HG03064 (cell line): ENCODE measurements at regions not wholly inside any gene's neighbourhood (a gene's known extent, or its start where the extent isn't known, plus 50 kb on each side); places are given as distances from the start of the nearest gene placed in this dataset.
"Not testable (repeated sequence)": the region's sequence is repeated elsewhere in the genome, so short reads cannot be mapped to it uniquely, and the experiment has no call there.

Source experiments
- ATAC-seq: cut with Tn5 transposase; IDR thresholded peaks from one replicate; pipeline ENCODE4 v1.9.1; 2021; ENCODE audit warnings: low read depth; ENCODE audit not compliant: unreplicated experiment

- no peak for ATAC-seq
Observed at GRCh38 chr12:107605293-107605692, 80.3 kb upstream of the PWP1 start.

DNA sequence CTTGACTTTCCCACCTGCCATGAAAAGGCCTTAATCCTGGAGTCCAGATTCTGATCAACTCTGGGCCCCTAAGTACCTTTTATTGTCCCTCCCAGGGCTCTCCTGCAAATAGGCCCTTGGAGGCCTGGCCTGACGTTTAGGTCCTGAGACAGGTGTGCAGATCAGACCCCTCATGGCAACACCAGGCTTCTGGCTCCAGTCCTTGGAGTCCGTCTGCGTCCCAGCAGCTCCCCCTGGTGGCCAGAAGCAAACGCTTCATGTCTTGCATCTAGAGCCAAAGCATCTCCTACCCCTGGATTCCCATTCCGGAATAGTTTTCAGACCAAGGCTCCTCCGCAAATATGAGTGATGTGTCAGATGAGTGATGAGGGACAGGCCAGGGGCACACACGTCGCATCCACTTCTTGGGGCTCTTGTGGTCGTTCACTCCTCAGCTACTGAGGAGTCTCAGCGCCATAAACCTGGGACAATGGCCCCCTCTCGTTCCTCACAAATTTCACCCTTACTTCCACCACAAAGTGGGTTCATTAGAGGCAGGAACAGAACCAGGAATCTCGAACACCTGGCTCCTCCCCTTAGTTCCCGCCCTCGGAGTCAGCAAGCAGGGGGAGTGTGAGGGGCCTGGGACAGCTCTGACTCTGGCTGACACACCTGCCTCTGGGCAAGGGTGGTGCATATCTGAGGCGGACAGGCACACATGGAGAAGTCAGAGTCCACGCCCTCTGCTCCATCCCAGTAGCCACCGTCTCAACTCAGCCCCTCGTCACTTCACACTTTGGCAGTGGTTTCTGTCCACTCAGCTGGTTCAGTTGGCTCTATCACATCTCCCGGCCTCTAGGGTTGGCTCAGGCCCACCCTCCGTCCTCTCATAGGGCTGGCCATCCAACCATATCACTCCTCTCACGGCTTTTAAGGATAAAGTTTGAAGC, 77.9 kb upstream of the PWP1 start:
- no peak for ATAC-seq

DNA sequence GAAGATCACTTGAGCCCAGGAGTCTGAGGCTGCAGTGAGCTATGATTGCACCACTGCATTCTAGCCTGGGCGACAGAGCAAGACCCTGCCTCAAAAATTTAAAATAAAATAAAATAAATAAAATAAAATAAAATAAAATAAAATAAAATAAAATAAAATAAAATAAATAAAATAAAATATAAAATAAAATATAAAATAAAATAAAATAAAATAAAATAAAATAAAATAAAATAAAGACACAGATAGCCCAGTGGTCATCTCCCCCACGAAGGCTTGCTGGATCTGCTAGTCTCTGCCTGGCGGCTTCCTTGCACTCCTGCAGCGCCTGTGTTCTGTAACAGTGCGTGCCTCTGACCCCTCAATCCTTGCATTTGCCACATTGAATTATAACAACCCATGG, 76.8 kb upstream of the PWP1 start:
- not testable (repeated sequence) for ATAC-seq

GRCh38 chr12:107610021-107610859, 75.4 kb upstream of the PWP1 start:
- ATAC-seq: no peak

GRCh38 chr12:107612508-107612907, 73.1 kb upstream of the PWP1 start:
- ATAC-seq: no peak

DNA sequence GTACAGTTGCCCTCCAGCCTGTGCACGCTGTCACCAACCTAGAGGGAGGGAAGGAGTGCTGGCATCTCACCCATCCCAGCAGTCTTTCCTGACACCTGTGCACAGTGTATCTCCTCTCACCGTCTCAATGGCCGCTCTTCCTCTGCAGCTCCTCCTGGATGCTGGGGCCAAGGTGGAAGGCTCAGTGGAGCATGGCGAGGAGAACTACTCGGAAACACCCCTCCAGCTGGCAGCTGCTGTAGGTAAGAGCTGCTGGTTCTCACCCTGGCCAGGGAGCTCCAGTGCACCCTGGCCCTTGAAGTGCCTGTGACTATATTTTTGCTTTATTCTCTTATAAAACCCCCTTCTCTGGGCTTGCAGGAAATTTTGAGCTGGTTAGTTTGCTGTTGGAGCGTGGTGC, 68.7 kb upstream of the PWP1 start:
- ATAC-seq: no peak

- no peak for ATAC-seq
Observed at GRCh38 chr12:107618106-107618505, 67.5 kb upstream of the PWP1 start.

DNA sequence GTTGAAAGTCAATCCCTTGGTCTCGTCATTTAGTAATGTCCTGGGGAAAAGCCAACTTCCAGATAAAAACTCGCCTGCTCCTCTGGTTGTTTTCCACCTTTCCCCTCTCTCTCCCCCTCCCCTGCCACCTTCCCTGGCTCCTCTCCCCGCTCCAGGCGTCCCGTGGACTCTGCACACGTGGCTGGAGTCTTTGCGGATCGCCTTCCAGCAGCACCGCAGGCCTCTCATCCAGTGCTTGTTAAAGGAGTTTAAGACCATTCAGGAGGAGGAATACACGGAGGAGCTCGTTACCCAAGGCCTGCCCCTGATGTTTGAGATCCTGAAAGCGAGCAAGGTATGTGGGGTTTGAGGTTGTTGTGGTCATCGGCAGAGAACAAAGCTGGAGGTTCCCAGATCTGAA, 65.8 kb upstream of the PWP1 start:
- ATAC-seq: no peak

DNA sequence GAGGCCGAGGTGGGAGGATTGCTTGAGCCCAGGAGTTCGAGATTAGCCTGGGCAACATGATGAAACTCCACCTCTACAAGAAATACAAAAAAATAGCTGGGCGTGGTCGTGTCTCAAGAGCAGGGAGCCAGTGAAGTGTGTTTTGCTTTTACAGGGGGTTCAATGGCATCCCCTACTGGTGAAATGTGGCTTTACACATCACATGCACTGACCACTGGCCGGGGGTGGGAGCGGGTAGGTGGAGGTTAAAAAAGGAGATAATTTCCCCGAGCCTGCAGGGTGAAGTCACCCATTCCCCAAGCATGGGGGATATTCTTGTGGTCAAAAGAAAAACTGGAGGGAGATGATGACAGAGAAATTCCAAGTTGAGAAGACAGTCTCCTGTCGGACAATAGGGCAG, 63.6 kb upstream of the PWP1 start:
- no peak for ATAC-seq

DNA sequence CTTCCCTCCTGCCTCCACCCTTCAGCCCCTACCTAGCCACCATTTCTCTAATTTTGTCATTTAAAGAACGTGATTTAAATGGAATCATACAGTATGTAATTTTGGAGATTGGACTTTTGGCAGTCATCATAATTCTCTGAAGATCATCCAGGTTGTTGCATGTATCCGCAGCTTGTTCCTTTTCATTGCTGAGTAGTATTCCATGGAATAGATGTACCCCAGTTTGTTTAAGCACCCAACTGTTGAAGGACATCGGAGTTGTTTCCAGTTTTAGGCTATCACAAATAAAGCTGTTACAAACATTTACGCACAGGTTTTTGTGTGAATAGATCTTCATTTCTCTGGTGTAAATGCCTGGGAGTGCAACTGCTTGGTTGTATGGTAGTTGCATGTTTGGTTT, 61.1 kb upstream of the PWP1 start:
- no peak for ATAC-seq

DNA sequence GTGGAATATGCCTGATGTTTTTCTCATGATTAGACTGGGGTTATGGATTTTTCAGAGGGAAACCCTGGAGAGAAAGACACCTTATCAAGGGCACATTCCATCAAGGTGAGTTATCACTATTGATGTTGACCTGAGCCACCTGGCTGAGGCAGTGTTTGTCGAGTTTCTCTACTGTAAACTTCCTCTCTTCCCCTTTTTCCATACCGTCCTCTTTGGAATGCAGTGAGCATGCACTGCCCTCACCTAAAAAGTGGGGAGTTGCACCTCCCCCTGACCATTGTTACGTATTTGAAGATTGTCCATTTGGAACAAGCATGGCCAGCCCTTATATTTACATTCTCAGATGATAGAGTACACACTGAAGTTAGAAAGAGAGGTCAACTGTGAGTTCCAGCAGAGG, 53.9 kb upstream of the PWP1 start:
- ATAC-seq: no peak

GRCh38 chr12:107632246-107632645, 53.4 kb upstream of the PWP1 start:
- no peak for ATAC-seq

DNA sequence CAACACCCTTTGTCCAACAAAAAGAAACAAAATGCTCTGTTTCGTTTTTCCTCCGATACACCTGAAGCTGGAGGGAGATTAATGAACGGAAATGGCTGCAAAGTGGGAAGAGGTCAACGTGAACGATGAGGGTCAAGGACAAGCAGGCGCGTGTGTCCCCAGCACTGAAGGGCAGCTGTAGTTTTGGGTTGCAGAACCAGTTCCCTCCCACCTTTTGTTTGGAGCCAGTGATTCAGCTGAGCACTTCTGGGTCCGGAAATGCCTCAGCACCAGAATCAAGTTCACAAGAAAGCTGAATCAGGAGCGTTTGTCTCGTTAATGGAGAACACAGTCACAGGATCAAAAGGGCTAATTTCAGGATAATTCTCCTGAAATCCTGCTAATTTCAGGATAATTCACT, 51.1 kb upstream of the PWP1 start:
- no peak for ATAC-seq

- ATAC-seq: no peak
Observed at GRCh38 chr12:107635139-107635538, 50.5 kb upstream of the PWP1 start.
